OCI-LY7 (cell line): ENCODE measurements at regions not wholly inside any gene's neighbourhood (a gene's known extent, or its start where the extent isn't known, plus 50 kb on each side); places are given as distances from the start of the nearest gene placed in this dataset.

Source experiments
- CTCF ChIP-seq: fragments of 200-600 bp; sonication (generic); conservative IDR thresholded peaks from 2 replicates; pipeline ENCODE4 v1.5.1; 2014; ENCODE audit warnings: mild to moderate bottlenecking, antibody characterized with exemption, low read length, moderate library complexity, mixed read lengths
- EZH2phosphoT487 ChIP-seq: fragments of 200-600 bp; sonication (generic); IDR thresholded peaks from 2 replicates; pipeline ENCODE4 v1.6.1; 2018; ENCODE audit warnings: low read depth, borderline replicate concordance, mild to moderate bottlenecking, mixed run types, antibody characterized with exemption, low read length, moderate library complexity, mixed read lengths

GRCh38 chr4:18638031-18638430, 616.5 kb upstream of the LCORL start:
- TF ChIP-seq CTCF: no peak
- no peak for TF ChIP-seq EZH2phosphoT487
